PC-9 (cell line): ENCODE measurements at regions not wholly inside any gene's neighbourhood (a gene's known extent, or its start where the extent isn't known, plus 50 kb on each side); places are given as distances from the start of the nearest gene placed in this dataset.
A peak's percentile ranks its signal among the peaks of the same experiment; 100 is the strongest.

Experiments
- BruUV-seq: library from RNA; stranded (reverse); fragments of 400-500 nt; replicated peaks from 2 replicates; lab custom pipeline; 2021; lab: Mats Ljungman, UMichigan
- CTCF ChIA-PET: fragments of 300-600 bp; sonication (Branson Sonifier 250); formaldehyde crosslinking; loops from one replicate; lab custom pipeline; 2022; ENCODE audit warnings: antibody characterized with exemption; lab: Charles Lee
- POLR2A ChIA-PET: fragments of 300-600 bp; sonication (Branson Sonifier 250); formaldehyde crosslinking; loops from one replicate; lab custom pipeline; 2022; ENCODE audit warnings: antibody characterized with exemption; ENCODE audit not compliant: unreplicated experiment; lab: Charles Lee
- DNase-seq, 2 experiments: peaks; one replicate each; pipeline versions ENCODE4 v3.0.0 to v3.0.0-alpha.2; 2015 to 2022; ENCODE audit warnings: mixed read lengths in 1 of 2
- H2AFZ ChIP-seq: fragments of 200-600 bp; sonication (generic); 2 replicates; pipeline ENCODE4 v1.8.1; 2017; ENCODE audit warnings: antibody characterized with exemption
- H3F3A ChIP-seq: fragments of 200-600 bp; sonication (generic); 2 replicates; pipeline ENCODE4 v1.8.1; 2017; ENCODE audit warnings: antibody characterized with exemption, mild to moderate bottlenecking, low read depth; ENCODE audit not compliant: insufficient read depth
- H3K27ac ChIP-seq: fragments of 200-600 bp; sonication (generic); 2 replicates; pipeline ENCODE4 v1.6.1; 2016; ENCODE audit warnings: mixed run types
- H3K27me3 ChIP-seq: fragments of 200-600 bp; sonication (generic); 2 replicates; pipeline ENCODE4 v1.6.1; 2016; ENCODE audit warnings: low read depth, mixed run types; ENCODE audit not compliant: insufficient read depth
- H3K36me3 ChIP-seq: fragments of 200-600 bp; sonication (generic); 2 replicates; pipeline ENCODE4 v1.6.1; 2016; ENCODE audit warnings: low read depth, mixed run types
- H3K4me1 ChIP-seq: fragments of 200-600 bp; sonication (generic); replicated peaks from 2 replicates; pipeline ENCODE4 v1.6.1; 2016; ENCODE audit warnings: mixed run types; ENCODE audit not compliant: insufficient read depth
- H3K4me2 ChIP-seq: fragments of 200-600 bp; sonication (generic); 2 replicates; pipeline ENCODE4 v1.6.1; 2017; ENCODE audit warnings: mixed run types
- H3K4me3 ChIP-seq: fragments of 200-600 bp; sonication (generic); 2 replicates; pipeline ENCODE4 v1.6.1; 2016; ENCODE audit warnings: mixed run types
- H3K79me2 ChIP-seq: fragments of 200-600 bp; sonication (generic); 2 replicates; pipeline ENCODE4 v1.6.1; 2017; ENCODE audit warnings: low read depth, mixed run types
- H3K9me2 ChIP-seq: fragments of 200-600 bp; sonication (generic); 2 replicates; pipeline ENCODE4 v1.8.1; 2017; ENCODE audit warnings: mild to moderate bottlenecking; ENCODE audit not compliant: insufficient read depth
- H3K9me3 ChIP-seq: fragments of 200-600 bp; sonication (generic); 2 replicates; pipeline ENCODE4 v1.8.1; 2016; ENCODE audit warnings: low read depth; ENCODE audit not compliant: insufficient read depth
- H4K20me1 ChIP-seq: fragments of 200-600 bp; sonication (generic); 2 replicates; pipeline ENCODE4 v1.8.1; 2017; ENCODE audit not compliant: insufficient read depth
- EZH2 ChIP-seq: fragments of 200-600 bp; sonication (generic); IDR thresholded peaks from 2 replicates; pipeline ENCODE4 v1.8.0; 2017; ENCODE audit warnings: antibody characterized with exemption, low read depth
- intact Hi-C: fragments of 100-400 bp; cut with micrococcal nuclease; formaldehyde crosslinking; loops from one replicate; pipeline ENCODE4 v1.10.0; 2022; ENCODE audit not compliant: unreplicated experiment
- TF ChIP-seq, protein P1 (sequence below): fragments of 200-600 bp; sonication (generic); conservative IDR thresholded peaks from 2 replicates; pipeline ENCODE4 v1.6.1; 2017; ENCODE audit warnings: mixed run types, antibody characterized with exemption, mild to moderate bottlenecking, moderate library complexity

DNA sequence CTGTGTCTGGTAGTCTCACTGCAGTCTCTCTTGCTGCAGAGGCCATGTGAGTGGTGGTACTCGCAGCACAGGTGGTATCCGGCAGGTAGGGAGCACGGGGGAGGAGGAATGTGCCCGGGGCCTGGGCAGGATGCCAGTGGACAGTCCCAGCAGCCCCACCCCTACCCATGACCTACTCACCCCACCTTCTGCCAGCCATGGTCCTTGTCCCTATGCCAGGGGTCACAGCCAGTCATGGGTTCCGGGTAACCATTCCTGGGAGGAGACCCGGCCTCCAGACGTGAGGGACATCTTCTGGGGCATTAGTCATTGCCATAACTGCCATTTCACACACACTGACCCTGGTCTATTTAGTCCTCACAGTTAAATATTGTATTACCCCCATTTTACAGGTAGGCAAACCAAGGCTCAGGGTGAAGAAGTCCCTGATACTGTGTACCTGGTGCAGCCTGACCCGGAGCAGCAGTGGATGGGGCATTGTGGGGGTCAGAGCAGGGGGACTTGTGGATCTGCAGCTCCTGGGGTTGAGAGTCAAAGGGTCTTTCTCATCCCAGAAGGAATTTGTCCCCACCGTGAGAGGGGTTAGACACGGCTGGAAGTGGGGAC, 58.8 kb upstream of the TAC4 start:
- CTCF ChIA-PET: no interaction called here

DNA sequence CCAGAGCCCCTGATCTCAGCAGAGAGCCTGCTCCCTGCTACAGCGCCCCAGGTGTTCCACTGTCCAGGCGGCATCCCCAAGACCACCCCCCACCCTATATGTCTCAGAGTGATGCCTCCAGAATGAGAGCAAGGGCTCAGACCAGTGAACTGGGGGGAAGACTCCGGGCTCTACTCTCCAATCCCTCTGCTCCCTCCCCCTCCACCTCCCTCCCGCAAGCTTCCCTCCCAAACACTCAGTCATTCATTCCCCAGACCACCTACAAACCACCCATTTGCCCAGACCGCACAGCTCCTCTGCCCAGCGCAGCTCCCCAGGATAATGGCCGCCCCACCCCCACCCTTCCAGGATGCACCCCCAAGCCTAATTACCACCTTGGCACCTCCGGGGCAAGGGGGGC, 59.4 kb upstream of the TAC4 start:
- Histone ChIP-seq H3K9me3 (no peaks in the 10 kb centered on the region), H2AFZ (no peak overlapping the region), H3K27me3 (no peaks in the 10 kb centered on the region), H3K36me3 (no peaks in the 10 kb centered on the region), H3K79me2 (no peaks in the 10 kb centered on the region), H3K4me1 (peaks cover 86% of the 10 kb centered on the region), H3K9me2 (no peaks in the 10 kb centered on the region), H4K20me1 (no peaks in the 10 kb centered on the region), H3K4me2 (peak overlapping the region; percentile 29; the same call in 1 of the 2 replicates), H3K27ac (no peak overlapping the region), H3K4me3 (no peak overlapping the region), H3F3A (peaks cover 37% of the 10 kb centered on the region; the same call in 1 of the 2 replicates)
- CTCF ChIA-PET: no interaction called here
- no peak for TF ChIP-seq EZH2
- TF ChIP-seq, protein P1, sequence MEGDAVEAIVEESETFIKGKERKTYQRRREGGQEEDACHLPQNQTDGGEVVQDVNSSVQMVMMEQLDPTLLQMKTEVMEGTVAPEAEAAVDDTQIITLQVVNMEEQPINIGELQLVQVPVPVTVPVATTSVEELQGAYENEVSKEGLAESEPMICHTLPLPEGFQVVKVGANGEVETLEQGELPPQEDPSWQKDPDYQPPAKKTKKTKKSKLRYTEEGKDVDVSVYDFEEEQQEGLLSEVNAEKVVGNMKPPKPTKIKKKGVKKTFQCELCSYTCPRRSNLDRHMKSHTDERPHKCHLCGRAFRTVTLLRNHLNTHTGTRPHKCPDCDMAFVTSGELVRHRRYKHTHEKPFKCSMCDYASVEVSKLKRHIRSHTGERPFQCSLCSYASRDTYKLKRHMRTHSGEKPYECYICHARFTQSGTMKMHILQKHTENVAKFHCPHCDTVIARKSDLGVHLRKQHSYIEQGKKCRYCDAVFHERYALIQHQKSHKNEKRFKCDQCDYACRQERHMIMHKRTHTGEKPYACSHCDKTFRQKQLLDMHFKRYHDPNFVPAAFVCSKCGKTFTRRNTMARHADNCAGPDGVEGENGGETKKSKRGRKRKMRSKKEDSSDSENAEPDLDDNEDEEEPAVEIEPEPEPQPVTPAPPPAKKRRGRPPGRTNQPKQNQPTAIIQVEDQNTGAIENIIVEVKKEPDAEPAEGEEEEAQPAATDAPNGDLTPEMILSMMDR: no peak
- no peak for DNase-seq
- POLR2A ChIA-PET: no interaction called here
- BruUV-seq: no TSS peak
- intact Hi-C loops: no loop called here

More for the DNA sequence above, 58.8 kb upstream of the TAC4 start:
- peak; percentile 81 to 85 for DNase-seq
- no peak for TF ChIP-seq EZH2
- TF ChIP-seq, protein P1: no peak
- no peaks in the 10 kb centered on the region for H4K20me1 ChIP-seq
- H3K27ac ChIP-seq: no peak overlapping the region
- peak overlapping the region; percentile 29 for H3K4me2 ChIP-seq
- peaks cover 41% of the 10 kb centered on the region for H3F3A ChIP-seq
- BruUV-seq: no TSS peak
- H3K27me3 ChIP-seq: no peaks in the 10 kb centered on the region
- intact Hi-C loops: no loop called here
- H3K4me1 ChIP-seq: peaks cover 83% of the 10 kb centered on the region
- H3K4me3 ChIP-seq: no peak overlapping the region
- H3K9me2 ChIP-seq: no peaks in the 10 kb centered on the region
- no peaks in the 10 kb centered on the region for H3K9me3 ChIP-seq
- POLR2A ChIA-PET: no interaction called here
- no peaks in the 10 kb centered on the region for H3K36me3 ChIP-seq
- no peaks in the 10 kb centered on the region for H3K79me2 ChIP-seq
- H2AFZ ChIP-seq: no peak overlapping the region

DNA sequence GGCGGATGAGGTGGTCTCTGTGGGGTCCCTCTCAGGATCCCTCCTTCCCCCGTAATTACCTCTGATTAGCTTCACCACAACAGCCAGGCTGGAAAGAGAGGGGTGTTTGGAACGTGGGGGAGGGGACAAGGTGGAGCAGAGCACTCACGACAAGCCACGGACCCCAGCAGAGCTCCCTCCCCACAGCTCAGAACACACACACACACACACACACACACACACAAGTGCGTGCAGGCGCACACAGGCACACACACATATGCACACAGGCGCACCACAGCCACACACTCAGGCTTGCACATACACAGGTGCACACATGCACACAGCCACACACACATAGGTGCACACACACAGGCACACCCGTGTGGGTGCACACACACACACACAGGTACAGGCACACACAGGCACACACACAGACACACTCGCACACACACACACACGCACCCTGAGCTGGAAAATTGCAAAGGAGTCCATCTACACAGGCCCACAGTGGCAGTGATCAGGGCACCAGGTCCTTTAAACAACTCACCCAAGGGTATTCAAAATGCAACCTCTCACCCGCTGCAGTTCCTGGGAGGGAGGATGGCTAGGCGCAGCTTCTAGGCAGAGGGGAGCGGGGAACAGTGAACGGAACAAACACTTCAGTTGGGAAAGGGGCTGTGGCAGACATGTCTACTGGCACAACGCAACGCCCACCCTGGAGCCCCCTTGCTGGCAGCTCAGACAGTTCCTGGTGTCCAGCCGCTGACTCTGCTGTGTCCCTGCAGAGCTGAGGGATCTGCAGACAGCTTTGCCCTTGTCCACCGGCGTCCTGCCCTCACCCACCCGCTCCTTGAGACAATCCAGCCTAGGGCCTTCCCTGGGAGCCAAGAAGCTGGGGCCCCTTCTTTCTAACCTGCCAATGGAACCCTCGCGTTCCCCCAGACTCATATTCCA, 59.9 kb upstream of the DLX4 start:
- no peak overlapping the region for H2AFZ ChIP-seq
- no peaks in the 10 kb centered on the region for H3K36me3 ChIP-seq
- H3K27ac ChIP-seq: no peak overlapping the region
- H3K4me1 ChIP-seq: peaks cover 86% of the 10 kb centered on the region
- no peaks in the 10 kb centered on the region for H3K9me3 ChIP-seq
- H3F3A ChIP-seq: peaks cover 34% of the 10 kb centered on the region; the same call in 1 of the 2 replicates
- no peaks in the 10 kb centered on the region for H3K27me3 ChIP-seq
- no peak for DNase-seq
- CTCF ChIA-PET: interaction anchor here (1.5 kb wide), 1 partner anchor 10 kb away, joined by 4 read pairs; no protein-coding TSS in a partner anchor
- H3K4me3 ChIP-seq: peak overlapping the region; percentile 55; the same call in 1 of the 2 replicates
- BruUV-seq: no TSS peak
- no peaks in the 10 kb centered on the region for H4K20me1 ChIP-seq
- TF ChIP-seq, protein P1: no peak
- no peak for TF ChIP-seq EZH2
- peak overlapping the region; percentile 69 for H3K4me2 ChIP-seq
- POLR2A ChIA-PET: interaction anchor here (0.7 kb wide), 1 partner anchor 192 kb away, joined by 9 read pairs; no protein-coding TSS in a partner anchor
- intact Hi-C loops: no loop called here
- no peaks in the 10 kb centered on the region for H3K79me2 ChIP-seq
- H3K9me2 ChIP-seq: no peaks in the 10 kb centered on the region
